ENCODE measurements at regions not wholly inside any gene's neighbourhood (a gene's known extent, or its start where the extent isn't known, plus 50 kb on each side); places are given as distances from the start of the nearest gene placed in this dataset.

- TF ChIP-seq CTCF (IDR thresholded peaks at IDR 0.05) (no peak), POLR2A (IDR thresholded peaks at IDR 0.05) (no peak)
Observed at GRCh38 chr5:71789746-71790145, 70.7 kb downstream of the CARTPT start.
